Keratinocyte (primary cell): ENCODE measurements at regions not wholly inside any gene's neighbourhood (a gene's known extent, or its start where the extent isn't known, plus 50 kb on each side); places are given as distances from the start of the nearest gene placed in this dataset.

Experiments
- DNase-seq: peaks from one replicate; pipeline ENCODE4 v3.0.0-alpha.2; 2011; ENCODE audit warnings: low read depth, missing footprints, low spot score
- FAIRE-seq: peaks from 2 replicates; lab custom pipeline; 2011; peaks lifted over from hg19 to GRCh38; lab: Jason Lieb, UNC
- H2AFZ ChIP-seq: 2 replicates; pipeline ENCODE4 v1.6.0; 2012; ENCODE audit warnings: low read length, control low read depth, inconsistent platforms; ENCODE audit not compliant: control insufficient read depth
- H3K27ac ChIP-seq: 2 replicates; pipeline ENCODE4 v1.5.1; 2011; ENCODE audit warnings: low read length; ENCODE audit not compliant: control insufficient read depth, insufficient read depth
- H3K27me3 ChIP-seq: 3 replicates; pipeline ENCODE4 v1.6.0; 2011; ENCODE audit warnings: low read length; ENCODE audit not compliant: control insufficient read depth, insufficient read depth; ENCODE audit errors: extremely low read depth
- H3K36me3 ChIP-seq, 2 experiments: 2 replicates in 1 of 2; 3 replicates in 1 of 2; pipeline ENCODE4 v1.5.1; 2011; ENCODE audit warnings: low read length in 2 of 2, mild to moderate bottlenecking in 1 of 2; ENCODE audit not compliant: control insufficient read depth in 2 of 2, insufficient read depth in 2 of 2; ENCODE audit errors: extremely low read depth in 1 of 2
- H3K4me1 ChIP-seq: 3 replicates; pipeline ENCODE4 v1.5.1; 2011; ENCODE audit warnings: low read length; ENCODE audit not compliant: control insufficient read depth, insufficient read depth; ENCODE audit errors: extremely low read depth
- H3K4me2 ChIP-seq: 3 replicates; pipeline ENCODE4 v1.6.0; 2011; ENCODE audit warnings: low read depth, low read length; ENCODE audit not compliant: control insufficient read depth, insufficient read depth; ENCODE audit errors: extremely low read depth
- H3K4me3 ChIP-seq, 3 experiments: fragments of 200-600 bp in 1 of 3; sonication (generic) in 1 of 3; 2 replicates in 2 of 3; 3 replicates in 1 of 3; pipeline ENCODE4 v1.5.1; 2011 to 2016; ENCODE audit warnings: low read length in 3 of 3, mild to moderate bottlenecking in 3 of 3, control low read depth in 2 of 3, inconsistent platforms in 1 of 3, low read depth in 1 of 3, mixed read lengths in 1 of 3, mixed run types in 1 of 3, moderate library complexity in 1 of 3; ENCODE audit not compliant: control insufficient read depth in 2 of 3, insufficient read depth in 2 of 3; ENCODE audit errors: extremely low read depth in 1 of 3
- H3K79me2 ChIP-seq: 2 replicates; pipeline ENCODE4 v1.6.0; 2012; ENCODE audit warnings: low read length; ENCODE audit not compliant: control insufficient read depth, insufficient read depth
- H3K9ac ChIP-seq: 3 replicates; pipeline ENCODE4 v1.6.0; 2011; ENCODE audit warnings: low read length; ENCODE audit not compliant: control insufficient read depth, insufficient read depth; ENCODE audit errors: extremely low read depth
- H3K9me1 ChIP-seq: 3 replicates; pipeline ENCODE4 v1.6.0; 2011; ENCODE audit warnings: low read length; ENCODE audit not compliant: control insufficient read depth, insufficient read depth; ENCODE audit errors: extremely low read depth
- H3K9me3 ChIP-seq: 2 replicates; pipeline ENCODE4 v1.5.1; 2012; ENCODE audit warnings: low read depth, low read length; ENCODE audit not compliant: control insufficient read depth
- H4K20me1 ChIP-seq: 3 replicates; pipeline ENCODE4 v1.6.0; 2011; ENCODE audit warnings: low read length; ENCODE audit not compliant: control insufficient read depth, insufficient read depth; ENCODE audit errors: extremely low read depth
- CTCF ChIP-seq, 3 experiments: IDR thresholded peaks in 1 of 3; conservative IDR thresholded peaks in 1 of 3; optimal IDR thresholded peaks in 1 of 3; 2 replicates in 2 of 3; 3 replicates in 1 of 3; pipeline versions ENCODE3 to v1.5.1; 2011; ENCODE audit warnings: low read length in 3 of 3, mild to moderate bottlenecking in 3 of 3, moderate library complexity in 2 of 3, control low read depth in 1 of 3, inconsistent platforms in 1 of 3; ENCODE audit not compliant: insufficient read depth in 2 of 3; ENCODE audit errors: extremely low read depth in 1 of 3
- EZH2 ChIP-seq: IDR thresholded peaks from one replicate; pipeline ENCODE4 v1.6.1; 2012; ENCODE audit warnings: inconsistent platforms, mild to moderate bottlenecking, low read length, moderate library complexity
- dilution Hi-C: fragments of 300-500 bp; cut with MboI; formaldehyde crosslinking; loops from one replicate; pipeline ENCODE4 v1.7.0; 2020; ENCODE audit warnings: low sequenced_read_pairs; ENCODE audit not compliant: extremely low pct_ligation_motif_present

- Histone ChIP-seq H3K4me3 (no peak overlapping the region), H3K9ac (no peak overlapping the region), H3K36me3 (no peaks in the 10 kb centered on the region), H3K27me3 (no peaks in the 10 kb centered on the region), H2AFZ (no peak overlapping the region), H3K9me3 (no peaks in the 10 kb centered on the region), H3K4me1 (no peaks in the 10 kb centered on the region), H3K27ac (no peak overlapping the region), H3K4me2 (no peak overlapping the region), H3K9me1 (no peaks in the 10 kb centered on the region), H4K20me1 (no peaks in the 10 kb centered on the region), H3K79me2 (no peaks in the 10 kb centered on the region)
- DNase-seq: no peak
- TF ChIP-seq EZH2 (no peak), CTCF (optimal IDR thresholded peaks at IDR 0.05 in 1 of 3, IDR thresholded peaks at IDR 0.05 in 1 of 3, conservative IDR thresholded peaks at IDR 0.05 in 1 of 3; ENCODE audit: extremely low read depth in 1 of 3, insufficient read depth in 2 of 3, low read length in 3 of 3) (no peak)
- dilution Hi-C loops: no loop called here
- FAIRE-seq: no peak
These were observed 482.6 kb upstream of the PCDH20 start for GRCh38 chr13:61898207-61898606.

GRCh38 chr13:61891401-61891800, 475.8 kb upstream of the PCDH20 start:
- no peak overlapping the region for H3K4me2 ChIP-seq
- no peak for FAIRE-seq
- no peaks in the 10 kb centered on the region for H3K9me3 ChIP-seq
- no peak for TF ChIP-seq EZH2
- TF ChIP-seq CTCF (optimal IDR thresholded peaks at IDR 0.05 in 1 of 3, IDR thresholded peaks at IDR 0.05 in 1 of 3, conservative IDR thresholded peaks at IDR 0.05 in 1 of 3; ENCODE audit: extremely low read depth in 1 of 3, insufficient read depth in 2 of 3, low read length in 3 of 3): no peak
- no peaks in the 10 kb centered on the region for H4K20me1 ChIP-seq
- H3K9ac ChIP-seq: no peak overlapping the region
- no peak overlapping the region for H2AFZ ChIP-seq
- no peaks in the 10 kb centered on the region for H3K36me3 ChIP-seq
- no peaks in the 10 kb centered on the region for H3K27me3 ChIP-seq
- H3K4me1 ChIP-seq: no peaks in the 10 kb centered on the region
- dilution Hi-C loops: no loop called here
- H3K79me2 ChIP-seq: no peaks in the 10 kb centered on the region
- H3K4me3 ChIP-seq: no peak overlapping the region
- H3K27ac ChIP-seq: no peak overlapping the region
- DNase-seq: no peak
- H3K9me1 ChIP-seq: no peaks in the 10 kb centered on the region
